ENCODE measurements at regions not wholly inside any gene's neighbourhood (a gene's known extent, or its start where the extent isn't known, plus 50 kb on each side); places are given as distances from the start of the nearest gene placed in this dataset.
A peak's percentile ranks its signal among the peaks of the same experiment; 100 is the strongest.

DNA sequence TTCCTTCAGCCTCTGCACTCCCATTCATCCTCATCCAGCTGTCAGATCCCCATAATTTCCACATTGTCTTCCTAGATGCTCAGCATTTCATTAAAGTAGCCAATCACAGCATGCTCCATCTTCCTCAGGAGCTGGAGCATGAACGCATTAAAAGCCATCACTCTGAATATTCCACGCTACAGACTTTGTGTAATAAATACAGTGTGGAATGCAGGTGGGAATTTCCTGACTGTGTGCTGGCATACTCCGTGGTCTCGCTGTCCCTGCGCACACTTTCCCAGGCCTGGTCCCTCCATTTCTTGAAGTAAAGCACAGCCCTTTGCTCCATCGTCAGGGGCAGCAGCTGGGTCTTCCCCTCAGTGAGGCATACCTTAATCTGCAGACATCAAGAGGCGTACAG is 123.7 kb upstream of the NCK2 start:
- DNase-seq (ENCODE audit: low spot score): no peak

DNA sequence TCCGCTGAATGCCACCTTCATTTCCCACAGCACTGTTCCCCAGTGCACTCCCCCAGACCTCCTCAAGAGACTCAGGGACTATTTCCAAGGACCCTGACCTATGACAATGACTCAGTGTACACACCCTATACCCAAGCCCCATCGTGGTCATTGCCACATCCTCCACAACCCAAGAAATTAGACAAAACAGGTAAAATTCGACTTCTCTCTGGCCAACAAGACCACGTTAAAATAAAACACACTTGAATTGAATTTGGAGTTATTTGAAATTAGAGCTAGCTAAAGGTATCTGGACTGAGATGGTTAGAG is 126.4 kb upstream of the NCK2 start:
- no peak for DNase-seq (ENCODE audit: low spot score)

DNA sequence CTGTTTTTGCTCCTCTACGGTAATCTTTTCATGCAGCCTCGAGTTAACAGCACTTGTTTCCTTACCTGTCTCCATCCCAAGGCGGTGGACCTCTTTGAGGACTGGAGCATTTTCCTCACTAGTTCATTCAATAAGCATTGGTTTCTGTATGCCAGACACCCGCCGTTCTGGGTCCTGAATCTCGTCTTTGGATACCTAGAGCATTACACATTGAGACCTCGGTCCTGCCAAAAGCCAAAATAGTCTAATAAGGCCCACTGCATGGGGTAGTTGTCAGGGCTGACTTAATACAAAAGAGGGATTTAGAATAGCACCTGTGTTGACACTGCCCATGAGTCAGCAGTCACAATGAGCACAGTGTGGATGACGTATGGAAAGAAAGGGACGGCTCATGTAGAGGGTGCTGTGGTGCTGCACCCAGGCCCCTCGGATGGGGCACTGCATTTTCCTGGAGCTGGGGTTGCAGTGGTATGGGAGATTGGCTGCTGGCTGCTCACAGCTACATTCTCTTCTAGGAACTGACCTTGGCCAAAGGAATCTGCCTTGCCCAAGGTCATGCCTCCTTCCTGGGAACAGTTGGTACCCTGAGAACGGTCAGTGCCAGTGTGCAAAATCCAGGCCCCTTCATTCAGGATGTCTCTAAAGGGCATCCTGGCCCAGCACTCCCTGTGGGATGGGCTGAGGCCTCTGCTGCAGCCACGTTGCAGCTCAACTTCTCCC is 126.9 kb upstream of the NCK2 start:
- DNase-seq (ENCODE audit: low spot score): peak; percentile 87

DNA sequence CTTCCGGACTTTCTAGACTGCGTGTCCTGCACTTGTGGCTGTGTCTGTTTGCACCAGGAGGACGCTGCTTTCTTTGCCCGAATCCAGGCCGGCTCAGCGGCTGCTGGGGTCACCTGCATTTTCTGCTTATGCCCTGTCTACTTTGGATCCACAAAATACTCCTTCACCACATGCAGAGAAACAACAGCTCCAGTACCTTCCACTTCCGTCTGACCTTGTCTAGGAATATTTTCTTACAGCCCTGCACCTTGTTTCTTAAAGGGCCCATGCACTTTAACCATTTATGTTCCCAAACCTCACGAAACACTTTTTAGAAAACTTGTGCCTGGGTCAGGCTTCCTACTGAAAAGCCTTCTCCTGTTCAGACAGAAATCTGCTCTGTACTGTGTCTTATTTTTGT is 129.4 kb upstream of the NCK2 start:
- no peak for DNase-seq (ENCODE audit: low spot score)

DNA sequence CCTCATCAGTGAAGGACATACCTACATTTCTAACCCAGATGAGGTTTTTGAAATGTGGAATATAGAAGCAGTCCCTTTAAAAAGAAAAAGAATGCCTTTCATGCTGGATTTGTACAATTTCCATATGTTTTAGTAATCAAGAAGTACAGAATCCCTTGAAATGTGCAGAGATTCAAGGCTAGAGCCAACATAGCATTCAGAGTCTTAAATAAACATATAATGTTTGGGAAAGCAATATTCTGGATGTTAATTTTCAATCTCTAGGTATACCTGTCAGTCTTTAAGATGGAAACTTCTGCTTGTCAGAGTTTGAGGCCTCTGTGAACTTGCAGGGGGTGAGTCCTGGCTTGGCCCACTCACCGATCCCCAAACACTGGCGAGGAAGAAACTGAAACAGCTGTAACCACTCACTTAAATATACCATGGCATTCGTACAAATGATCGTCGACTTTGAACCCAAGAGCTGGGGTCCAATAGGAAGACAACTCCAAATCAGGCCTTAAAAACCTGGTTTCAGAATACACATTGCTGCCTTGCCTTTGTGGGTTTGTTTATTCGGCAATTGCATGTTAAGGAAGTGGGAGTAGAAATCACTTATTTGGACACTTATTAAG is 132.8 kb upstream of the NCK2 start:
- no peak for DNase-seq (ENCODE audit: low spot score)

DNA sequence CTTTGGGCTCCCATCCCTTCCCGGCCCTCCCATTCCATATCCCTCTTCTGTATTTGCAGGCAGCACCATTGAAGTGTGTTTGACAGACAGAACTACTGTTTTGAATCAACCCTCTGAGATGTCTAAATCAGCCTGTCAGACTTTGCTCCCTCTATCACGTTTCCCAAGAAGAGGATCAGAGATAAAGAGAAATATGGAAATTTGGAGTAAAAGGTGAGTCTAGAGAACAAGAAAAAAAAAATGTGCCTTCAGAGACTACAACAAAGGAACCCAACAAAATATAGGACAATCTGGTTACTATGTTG is 133.4 kb upstream of the NCK2 start:
- DNase-seq (ENCODE audit: low spot score): no peak

DNA sequence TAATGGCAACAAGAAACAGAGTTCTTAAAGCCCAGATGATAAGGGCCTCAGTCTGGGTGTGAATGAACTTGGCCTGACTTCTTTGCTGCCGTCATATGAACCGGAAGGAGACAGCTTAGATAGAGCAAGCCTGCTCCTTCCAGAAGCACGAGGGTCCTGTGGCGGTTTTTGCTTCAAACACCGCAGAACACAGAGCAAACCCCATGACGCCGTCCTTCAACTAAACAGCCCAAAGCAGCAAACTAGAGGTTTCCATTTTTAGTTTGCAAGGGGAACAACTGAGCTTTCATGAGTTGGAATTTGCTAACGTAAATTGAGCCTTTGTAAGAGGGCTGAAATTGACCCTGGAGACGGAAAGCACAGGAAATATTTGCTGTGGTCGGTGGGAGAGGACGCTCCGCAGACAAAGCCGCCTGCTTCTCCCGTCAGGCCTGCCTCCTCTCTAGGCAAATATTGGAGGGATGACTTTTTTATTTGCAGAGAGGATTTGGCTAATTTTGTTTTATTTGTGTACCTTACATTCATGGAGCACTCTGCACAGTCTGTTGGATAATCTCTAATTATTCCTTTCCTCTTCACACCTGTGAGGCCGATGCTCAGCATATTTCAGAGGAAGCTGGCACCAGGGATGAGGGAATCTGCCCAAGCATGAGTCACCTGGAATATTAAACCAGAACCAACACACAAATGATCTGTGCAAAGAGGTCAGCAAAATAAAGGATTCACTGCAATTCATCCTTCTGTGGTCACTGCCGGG is 134.0 kb upstream of the NCK2 start:
- DNase-seq (ENCODE audit: low spot score): peak; percentile 20

DNA sequence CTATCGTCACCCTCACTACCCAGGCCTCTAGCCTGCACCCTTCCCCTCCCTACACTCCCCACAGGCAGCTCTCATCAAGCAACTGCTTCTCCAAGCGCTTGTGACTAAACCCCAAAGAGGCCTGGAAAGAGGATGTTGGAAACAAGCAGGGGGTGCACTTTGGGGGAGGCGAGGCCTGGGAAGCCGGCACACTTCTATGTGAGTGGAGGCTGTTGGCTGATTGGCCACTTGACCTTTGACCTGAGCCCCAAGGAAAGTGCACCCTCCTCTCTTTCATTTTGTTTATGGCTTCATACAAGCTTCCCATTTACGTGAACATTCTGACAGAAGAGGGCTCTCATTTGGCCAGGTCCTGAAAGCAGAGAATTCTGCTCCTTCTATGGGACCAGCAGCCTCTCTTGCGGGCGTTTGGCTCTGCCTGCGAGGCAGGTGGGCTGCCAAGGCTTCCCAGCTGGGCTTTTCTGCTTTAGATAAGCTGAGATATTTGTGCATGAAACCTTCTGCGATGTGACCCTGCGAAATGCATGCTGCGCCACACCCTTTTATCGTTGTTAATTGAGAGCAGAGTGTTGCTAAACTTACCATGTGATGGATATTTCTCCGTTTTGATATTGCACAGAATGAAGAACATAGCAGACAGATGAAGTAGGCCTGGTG is 134.8 kb upstream of the NCK2 start:
- DNase-seq (ENCODE audit: low spot score): peak; percentile 7

DNA sequence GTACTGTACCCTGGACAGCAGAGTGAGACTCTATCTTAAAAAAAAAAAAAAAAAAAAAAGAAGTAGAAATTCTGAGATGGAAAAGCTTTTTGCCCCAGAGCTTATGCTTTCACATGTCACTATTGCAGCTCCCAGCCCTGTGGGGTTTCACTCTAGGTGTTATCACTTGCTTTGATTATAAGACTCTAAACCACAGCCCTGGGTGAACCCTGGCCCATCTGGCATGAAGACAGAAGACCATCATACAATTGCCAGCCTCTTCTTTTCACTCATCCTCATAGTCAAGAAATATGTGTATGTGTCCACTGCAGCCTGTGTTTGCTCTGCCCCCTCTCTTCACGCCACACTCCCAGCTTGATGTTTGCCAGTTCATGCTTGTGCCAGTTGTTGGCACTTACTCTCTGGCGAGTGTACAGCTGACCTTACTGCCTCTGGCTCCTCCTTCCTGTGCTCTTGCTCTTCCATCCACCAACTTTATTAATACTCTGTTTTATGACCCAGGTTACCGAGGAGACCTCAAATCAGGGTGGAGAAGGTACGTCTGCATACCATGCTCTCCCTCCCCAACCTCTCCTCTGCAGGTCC is 136.7 kb upstream of the NCK2 start:
- DNase-seq (ENCODE audit: low spot score): no peak

DNA sequence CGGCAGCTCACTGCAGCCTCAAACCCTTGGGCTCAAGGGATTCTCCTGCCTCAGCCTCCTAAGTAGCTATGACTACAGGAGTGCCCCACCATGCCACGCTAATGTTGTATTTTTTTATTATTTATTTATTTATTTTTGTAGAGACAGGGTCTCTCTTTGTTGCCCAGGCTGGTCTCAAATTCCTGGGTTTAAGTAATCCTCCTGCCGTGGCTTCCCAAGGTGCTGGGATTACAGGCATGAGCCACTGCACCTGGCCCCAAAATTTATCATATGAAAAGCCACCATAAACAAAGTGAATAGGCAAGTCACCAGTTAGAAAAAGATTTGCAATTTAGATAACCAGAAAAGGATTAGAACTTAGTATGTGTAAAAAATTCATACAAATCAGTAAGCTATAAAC is 138.6 kb upstream of the NCK2 start:
- no peak for DNase-seq (ENCODE audit: low spot score)

DNA sequence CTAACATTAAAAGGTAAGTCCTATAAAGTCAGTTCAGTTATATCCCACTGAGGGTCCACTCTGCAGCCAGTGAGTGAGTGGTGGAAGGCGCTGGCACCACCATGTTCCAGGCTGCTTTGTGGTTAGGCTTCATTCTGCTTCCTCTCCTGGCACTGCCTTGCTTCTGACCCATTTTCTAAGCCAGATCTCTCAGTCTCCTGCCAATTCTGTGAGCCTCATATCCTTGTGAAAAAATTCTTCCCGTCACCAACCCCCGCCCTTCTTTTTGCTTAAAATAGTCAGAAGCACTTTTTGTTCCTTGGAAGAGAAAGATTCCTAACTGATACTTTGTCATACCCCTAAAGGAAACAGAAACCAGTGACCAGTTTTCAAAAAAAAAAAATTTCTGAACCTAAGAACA is 139.8 kb upstream of the NCK2 start:
- DNase-seq (ENCODE audit: low spot score): no peak

DNA sequence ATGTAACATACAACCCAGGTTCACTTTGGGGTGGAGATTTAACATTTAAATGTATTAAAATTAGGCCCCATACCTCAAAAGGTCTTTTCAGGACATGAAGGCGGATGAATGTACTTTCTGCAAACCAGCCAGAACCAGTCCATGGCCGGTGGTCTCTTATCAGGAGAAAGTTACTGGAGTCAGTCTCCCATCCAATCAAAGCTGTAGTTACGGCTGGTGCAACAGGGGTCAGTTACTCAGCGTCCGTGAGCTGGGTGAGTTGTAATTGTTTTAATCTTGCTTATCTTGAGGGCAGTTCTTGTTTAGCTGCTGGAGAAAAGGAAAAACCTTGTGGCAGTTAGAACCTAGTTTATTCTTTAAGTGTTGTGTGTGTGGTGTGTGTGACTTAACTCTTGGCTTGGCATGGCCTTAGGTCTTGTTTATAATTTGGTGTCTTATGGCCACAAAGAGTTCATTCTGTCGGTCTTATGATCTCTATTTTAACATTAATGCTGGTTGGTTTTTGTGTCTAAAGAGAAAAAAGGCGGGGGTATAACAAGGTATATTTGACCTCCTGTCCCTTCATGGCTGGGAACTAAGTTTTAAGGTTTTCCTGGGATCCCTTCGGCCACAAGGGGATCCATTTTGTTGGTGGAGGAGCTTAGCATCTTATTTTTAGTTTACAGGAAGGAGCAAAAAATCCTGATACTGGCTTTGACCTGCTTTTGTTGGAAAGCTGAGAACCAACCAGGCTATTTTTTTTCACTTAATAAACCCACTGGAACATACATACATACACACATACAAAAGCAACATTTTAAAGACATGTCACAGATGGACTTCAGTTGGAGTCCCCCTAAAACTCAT is 143.5 kb upstream of the NCK2 start:
- DNase-seq (ENCODE audit: low spot score): no peak

DNA sequence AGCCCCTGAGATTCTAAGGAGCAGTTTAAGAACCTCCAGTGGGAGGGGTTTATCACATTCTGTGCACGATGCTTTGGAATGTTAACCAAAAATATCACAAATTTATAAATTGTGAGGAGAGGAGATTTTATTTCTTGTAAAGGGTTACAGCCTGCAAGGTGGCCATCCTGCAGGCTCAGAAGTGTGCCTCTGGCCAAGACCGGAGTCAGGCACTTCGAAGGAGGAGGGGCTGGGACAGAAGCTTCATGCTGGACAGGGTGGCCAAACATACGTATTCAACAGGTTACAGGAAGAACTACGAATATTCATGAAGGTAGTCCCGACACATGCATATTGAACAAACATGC is 144.1 kb upstream of the NCK2 start:
- no peak for DNase-seq (ENCODE audit: low spot score)

DNA sequence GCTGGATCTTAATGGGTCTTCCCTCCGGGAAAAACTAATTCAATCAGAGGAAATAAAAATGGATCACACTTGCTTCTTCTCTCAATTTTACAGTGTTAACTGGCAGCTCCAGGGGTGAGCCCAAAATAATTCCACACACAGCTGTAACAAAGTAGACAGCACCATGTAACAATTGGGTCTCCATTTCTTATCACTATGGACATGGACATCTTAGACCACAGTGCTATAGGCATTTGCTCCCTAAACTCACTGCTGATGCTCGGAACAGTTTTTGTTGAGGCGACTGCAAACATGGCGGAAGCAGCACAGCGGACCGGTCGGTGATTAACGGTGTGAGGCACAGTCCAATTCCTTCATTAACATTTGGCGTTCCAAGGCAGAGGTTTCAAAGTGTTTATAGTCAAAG is 144.7 kb upstream of the NCK2 start:
- DNase-seq (ENCODE audit: low spot score): no peak

DNA sequence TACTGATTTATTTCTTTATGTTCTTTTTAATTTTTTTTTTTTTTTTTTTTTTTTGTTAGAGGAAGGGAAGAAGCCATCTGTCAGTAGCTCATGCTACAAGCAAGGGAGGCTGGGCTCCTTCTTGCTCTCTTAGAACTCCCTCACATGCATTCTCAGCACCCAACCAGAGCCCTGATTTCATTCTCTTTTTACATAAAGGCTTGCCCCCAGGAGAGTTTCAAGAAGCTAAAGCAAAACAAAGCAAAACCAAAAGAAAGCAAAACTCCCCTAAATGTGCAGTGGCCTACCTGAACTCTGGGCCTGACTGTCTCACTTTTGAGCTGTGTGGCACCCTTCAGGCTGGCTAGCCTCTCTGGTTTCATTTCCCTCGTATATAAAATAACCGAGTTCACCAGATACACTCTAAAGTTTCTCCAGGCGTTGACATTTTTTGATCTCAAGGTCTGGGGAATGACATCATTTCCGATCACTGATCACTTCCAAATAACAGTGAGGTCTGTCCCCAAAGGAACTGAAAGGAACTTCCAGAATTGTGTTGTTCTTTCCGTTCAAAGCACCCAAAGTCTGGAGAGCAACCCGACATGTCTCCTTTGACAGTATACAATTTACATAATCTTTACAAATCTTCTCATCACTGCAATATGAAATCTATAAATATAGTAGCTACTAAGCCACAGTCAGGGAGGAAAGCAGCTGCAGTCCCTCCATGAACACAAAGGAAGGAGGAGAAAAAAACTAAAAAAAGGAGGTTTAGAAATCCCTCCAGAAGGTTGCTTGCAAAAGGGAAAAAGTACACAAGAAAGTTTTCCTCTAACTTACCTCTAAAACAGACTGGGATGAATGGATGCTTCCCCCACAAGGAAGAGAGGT is 145.6 kb upstream of the NCK2 start:
- no peak for DNase-seq (ENCODE audit: low spot score)

DNA sequence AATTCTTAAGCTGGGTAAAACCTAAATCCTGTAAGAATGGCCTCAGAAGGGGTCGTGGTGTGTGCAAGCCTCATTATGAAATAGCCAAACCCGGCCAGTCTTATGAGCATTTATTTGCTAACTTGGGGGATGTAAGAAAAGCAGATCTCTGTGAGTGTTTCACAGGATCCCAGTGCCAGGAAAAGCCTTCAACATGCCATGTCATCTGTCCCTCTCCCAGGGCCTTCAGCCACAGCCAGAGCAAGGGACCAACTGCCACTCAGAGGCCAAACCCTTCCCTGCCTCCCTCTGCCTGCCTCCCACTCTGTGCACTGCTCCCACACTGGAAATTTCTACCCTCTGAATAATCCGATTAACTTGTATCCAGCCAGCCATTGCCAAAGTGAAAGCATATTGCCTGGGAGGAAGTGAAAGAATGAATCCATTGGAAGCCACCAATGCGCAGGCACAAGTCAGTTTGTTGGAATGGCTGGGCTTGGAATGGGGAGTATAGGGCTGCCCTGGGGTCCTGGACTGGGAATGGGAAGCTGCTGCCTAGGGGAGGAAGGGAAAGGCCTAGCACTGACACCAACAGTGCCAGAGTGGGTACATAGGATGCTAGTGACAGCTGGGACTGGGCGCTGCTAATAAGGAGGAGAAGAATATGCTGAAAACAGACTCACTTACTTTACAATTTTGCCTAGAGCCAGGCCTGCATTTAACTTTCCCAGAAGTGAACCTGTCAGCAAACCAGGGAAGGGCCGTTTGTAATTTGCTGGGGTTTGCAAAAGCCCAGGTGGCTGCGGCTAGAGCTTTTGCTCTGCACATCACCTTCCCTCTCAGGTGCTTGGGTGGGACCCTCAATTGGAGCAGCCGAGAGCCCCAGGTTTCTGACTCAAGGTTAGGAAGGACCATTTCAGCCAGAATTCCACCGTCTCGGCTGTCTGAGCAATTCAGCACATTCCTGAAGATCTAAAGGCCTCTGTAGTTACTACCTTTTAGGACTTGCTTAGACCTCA is 146.6 kb upstream of the NCK2 start:
- DNase-seq (ENCODE audit: low spot score): no peak

DNA sequence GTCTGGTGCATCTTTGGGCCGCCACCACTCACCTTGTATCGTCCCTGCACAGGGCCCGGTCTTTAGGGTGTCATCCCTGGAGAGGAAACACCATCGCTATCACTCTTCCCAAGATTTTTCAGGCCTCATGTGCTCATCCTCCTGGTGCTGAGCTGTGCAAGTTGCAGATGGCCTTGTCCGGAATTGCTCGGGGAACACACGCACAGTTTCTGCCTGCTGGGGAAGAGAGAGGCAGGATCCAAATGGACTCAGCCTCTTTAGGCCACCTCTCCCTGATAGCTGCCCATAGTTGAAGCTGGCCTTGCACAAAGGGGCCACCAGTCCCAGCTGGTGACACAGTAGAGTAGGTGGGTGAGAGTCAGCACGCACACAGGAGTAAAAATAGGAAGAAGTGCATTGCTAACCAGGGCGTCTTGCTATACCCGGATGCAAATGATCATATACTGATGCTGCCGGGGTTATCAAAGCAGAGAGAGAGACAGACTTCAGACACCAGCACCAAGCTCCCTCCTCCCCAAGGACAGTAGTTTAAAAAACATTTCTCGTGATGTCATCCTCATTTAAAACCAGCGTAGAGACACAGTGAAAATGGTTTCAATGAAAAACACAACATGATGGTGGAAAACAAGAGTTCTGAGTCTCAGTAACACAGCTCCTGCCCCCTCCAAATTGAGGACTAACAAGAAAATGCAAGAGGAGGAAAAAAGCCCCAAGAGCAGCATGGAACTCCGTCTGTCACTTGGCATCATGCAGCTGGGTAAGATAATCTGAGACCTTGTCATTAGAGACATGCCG is 147.5 kb upstream of the NCK2 start:
- no peak for DNase-seq (ENCODE audit: low spot score)

DNA sequence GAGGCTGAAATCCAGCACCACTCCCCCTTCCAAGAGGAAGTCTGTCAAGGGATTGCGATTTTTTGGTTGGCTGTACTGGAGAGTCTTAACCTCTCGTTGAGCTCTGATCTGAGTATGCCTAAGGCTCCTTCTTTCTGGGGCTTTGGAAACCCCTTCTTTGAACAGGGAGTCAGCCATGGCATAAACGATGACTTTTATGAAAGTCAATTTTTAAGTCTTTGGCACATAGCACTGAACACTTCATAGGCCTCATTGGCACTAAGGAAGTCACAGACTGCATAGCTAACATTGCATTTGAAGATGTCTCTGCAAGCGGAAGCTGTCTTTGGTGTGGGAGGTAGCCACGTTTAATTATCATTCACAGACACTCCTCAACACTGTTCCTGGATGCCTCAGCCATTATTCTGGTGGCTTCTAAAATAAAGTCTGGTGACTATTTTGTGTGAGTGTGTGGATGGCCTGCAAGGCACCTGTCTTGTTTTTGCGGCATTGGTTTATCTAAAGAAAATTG is 148.2 kb upstream of the NCK2 start:
- DNase-seq (ENCODE audit: low spot score): no peak

DNA sequence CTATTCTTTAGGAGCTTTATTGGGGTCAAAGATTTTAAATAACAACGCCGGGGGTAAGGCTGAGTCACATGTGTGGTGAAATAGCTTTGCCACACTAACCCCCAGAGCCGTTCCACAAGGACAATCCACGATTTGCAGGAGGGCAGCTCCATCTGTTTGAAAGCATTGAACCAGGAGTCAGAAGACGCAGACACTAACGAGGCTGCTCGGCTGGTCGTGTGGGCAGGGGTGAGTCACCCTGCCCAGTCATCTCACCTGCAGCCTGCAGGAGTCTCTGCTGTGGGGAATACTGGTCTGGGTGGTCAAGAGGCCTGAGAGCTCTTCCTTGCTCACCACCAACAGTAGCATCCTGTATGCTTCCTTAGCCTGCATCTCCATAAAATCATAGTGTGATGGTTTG is 149.2 kb upstream of the NCK2 start:
- peak; percentile 63 for DNase-seq (ENCODE audit: low spot score)

Measured in SW480 (cell line).